HG03066 (cell line): ENCODE measurements at regions not wholly inside any gene's neighbourhood (a gene's known extent, or its start where the extent isn't known, plus 50 kb on each side); places are given as distances from the start of the nearest gene placed in this dataset.
"Not testable (repeated sequence)": the region's sequence is repeated elsewhere in the genome, so short reads cannot be mapped to it uniquely, and the experiment has no call there.

Experiments used
- ATAC-seq: cut with Tn5 transposase; IDR thresholded peaks from one replicate; pipeline ENCODE4 v1.9.1; 2021; ENCODE audit warnings: low read depth; ENCODE audit not compliant: unreplicated experiment

GRCh38 chr2:237238249-237238648, 152.6 kb downstream of the COPS8 start:
- no peak for ATAC-seq

GRCh38 chr2:237240252-237240651, 154.6 kb downstream of the COPS8 start:
- no peak for ATAC-seq

GRCh38 chr2:237240868-237241267, 155.2 kb downstream of the COPS8 start:
- not testable (repeated sequence) for ATAC-seq

GRCh38 chr2:237242091-237242536, 156.4 kb downstream of the COPS8 start:
- ATAC-seq = no peak

- no peak for ATAC-seq
Measured at GRCh38 chr2:237243487-237243886, 157.8 kb downstream of the COPS8 start.

GRCh38 chr2:237244178-237244577, 158.5 kb downstream of the COPS8 start:
- ATAC-seq = no peak

- no peak for ATAC-seq
Measured at GRCh38 chr2:237244976-237245646, 159.4 kb downstream of the COPS8 start.

- no peak for ATAC-seq
Measured at GRCh38 chr2:237250599-237250998, 163.4 kb downstream of the COL6A3 start.

- ATAC-seq = no peak
Measured at GRCh38 chr2:237251986-237252385, 162.0 kb downstream of the COL6A3 start.

- ATAC-seq = no peak
Measured at GRCh38 chr2:237253046-237253702, 160.8 kb downstream of the COL6A3 start.

- no peak for ATAC-seq
Measured at GRCh38 chr2:237254369-237254861, 159.5 kb downstream of the COL6A3 start.

GRCh38 chr2:237254911-237255578, 158.9 kb downstream of the COL6A3 start:
- no peak for ATAC-seq

- ATAC-seq = no peak
Measured at GRCh38 chr2:237256887-237257286, 157.1 kb downstream of the COL6A3 start.

- no peak for ATAC-seq
Measured at GRCh38 chr2:237257471-237257951, 156.5 kb downstream of the COL6A3 start.

- no peak for ATAC-seq
Measured at GRCh38 chr2:237258116-237258515, 155.8 kb downstream of the COL6A3 start.

- ATAC-seq = no peak
Measured at GRCh38 chr2:237258615-237259014, 155.3 kb downstream of the COL6A3 start.

GRCh38 chr2:237259201-237259600, 154.8 kb downstream of the COL6A3 start:
- ATAC-seq = no peak

GRCh38 chr2:237260039-237260620, 153.8 kb downstream of the COL6A3 start:
- ATAC-seq = no peak

- ATAC-seq = no peak
Measured at GRCh38 chr2:237260686-237261085, 153.3 kb downstream of the COL6A3 start.

GRCh38 chr2:237261327-237261726, 152.6 kb downstream of the COL6A3 start:
- ATAC-seq = no peak
